Esophagus squamous epithelium (tissue), 4 donors: ENCODE measurements at regions not wholly inside any gene's neighbourhood (a gene's known extent, or its start where the extent isn't known, plus 50 kb on each side); places are given as distances from the start of the nearest gene placed in this dataset.

Experiments used
- POLR2A ChIP-seq, 4 donors: fragments of 450-650 bp; IDR thresholded peaks; one replicate each; pipeline ENCODE4 v1.6.1; 2017; ENCODE audit warnings: antibody characterized with exemption in 4 of 4, mild to moderate bottlenecking in 4 of 4, moderate library complexity in 3 of 4
- TF ChIP-seq, protein P1 (sequence below), 6 experiments: fragments of 450-650 bp in 4 of 6; fragments of 200-600 bp in 2 of 6; sonication (generic) in 2 of 6; IDR thresholded peaks; one replicate each; pipeline ENCODE4 v1.5.1; 2016 to 2019; ENCODE audit warnings: antibody characterized with exemption in 6 of 6, mild to moderate bottlenecking in 4 of 6, moderate library complexity in 4 of 6

DNA sequence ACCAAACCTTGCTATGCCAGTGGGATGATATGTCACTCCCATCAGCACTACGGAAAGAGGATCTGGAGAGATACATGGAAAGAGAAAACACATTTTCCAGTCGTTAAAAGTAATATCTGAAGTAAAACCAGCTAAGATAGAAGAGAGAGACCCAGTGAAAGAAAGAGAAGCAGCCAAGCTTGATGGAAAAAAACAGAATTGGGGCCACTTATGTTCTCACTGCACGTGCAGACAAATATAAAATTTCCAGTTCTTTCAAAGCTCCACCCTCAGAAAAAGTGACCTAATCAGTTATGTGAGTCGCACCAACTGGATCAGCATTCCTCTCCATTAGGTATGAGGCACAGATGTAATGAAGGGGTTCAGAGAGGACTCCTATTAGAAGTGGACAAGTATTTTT, 266.1 kb downstream of the MTERF1 start:
- TF ChIP-seq, protein P1, sequence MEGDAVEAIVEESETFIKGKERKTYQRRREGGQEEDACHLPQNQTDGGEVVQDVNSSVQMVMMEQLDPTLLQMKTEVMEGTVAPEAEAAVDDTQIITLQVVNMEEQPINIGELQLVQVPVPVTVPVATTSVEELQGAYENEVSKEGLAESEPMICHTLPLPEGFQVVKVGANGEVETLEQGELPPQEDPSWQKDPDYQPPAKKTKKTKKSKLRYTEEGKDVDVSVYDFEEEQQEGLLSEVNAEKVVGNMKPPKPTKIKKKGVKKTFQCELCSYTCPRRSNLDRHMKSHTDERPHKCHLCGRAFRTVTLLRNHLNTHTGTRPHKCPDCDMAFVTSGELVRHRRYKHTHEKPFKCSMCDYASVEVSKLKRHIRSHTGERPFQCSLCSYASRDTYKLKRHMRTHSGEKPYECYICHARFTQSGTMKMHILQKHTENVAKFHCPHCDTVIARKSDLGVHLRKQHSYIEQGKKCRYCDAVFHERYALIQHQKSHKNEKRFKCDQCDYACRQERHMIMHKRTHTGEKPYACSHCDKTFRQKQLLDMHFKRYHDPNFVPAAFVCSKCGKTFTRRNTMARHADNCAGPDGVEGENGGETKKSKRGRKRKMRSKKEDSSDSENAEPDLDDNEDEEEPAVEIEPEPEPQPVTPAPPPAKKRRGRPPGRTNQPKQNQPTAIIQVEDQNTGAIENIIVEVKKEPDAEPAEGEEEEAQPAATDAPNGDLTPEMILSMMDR (IDR thresholded peaks at IDR 0.05) = no peak
- no peak for TF ChIP-seq POLR2A (IDR thresholded peaks at IDR 0.05)
